ENCODE measurements at regions not wholly inside any gene's neighbourhood (a gene's known extent, or its start where the extent isn't known, plus 50 kb on each side); places are given as distances from the start of the nearest gene placed in this dataset.

- dilution Hi-C loops (cut with HindIII; ENCODE audit: low sequenced_read_pairs, unreplicated experiment) = no loop called here
- no peak overlapping the region for H3K9ac ChIP-seq (ENCODE audit: low read depth, low read length)
Measured at GRCh38 chr11:98965775-98966174, 55.0 kb upstream of the CNTN5 start.

More at GRCh38 chr11:98965775-98966174, 55.0 kb upstream of the CNTN5 start:
- no peak for ATAC-seq (ENCODE audit: low read depth)
- Histone ChIP-seq H3K4me2 (ENCODE audit: low read depth, low read length) (no peak overlapping the region), H3K4me3 (ENCODE audit: insufficient read depth, low read depth, low read length) (no peak overlapping the region), H2AK5ac (ENCODE audit: low read depth, low read length) (no peak overlapping the region), H3K27me3 (ENCODE audit: control insufficient read depth, insufficient read depth, low read length) (no peaks in the 10 kb centered on the region), H2BK120ac (ENCODE audit: low read depth, low read length) (no peak overlapping the region), H2BK15ac (ENCODE audit: low read depth, low read length) (no peak overlapping the region), H4K91ac (ENCODE audit: insufficient read depth, low read depth, low read length) (no peak overlapping the region), H2AK9ac (replicated peaks; ENCODE audit: low read depth, low read length, poor library complexity) (no peak overlapping the region), H2BK5ac (ENCODE audit: low read depth, low read length, poor library complexity, severe bottlenecking) (no peak overlapping the region), H3K79me1 (ENCODE audit: low read depth in 1 of 2, low read length in 2 of 2) (no peaks in the 10 kb centered on the region), H3K14ac (replicated peaks; ENCODE audit: low read depth, low read length) (no peak overlapping the region), H4K20me1 (ENCODE audit: insufficient read depth, low read length) (no peaks in the 10 kb centered on the region), H2AFZ (replicated peaks; ENCODE audit: low read length, poor library complexity) (no peak overlapping the region), H3K27ac (ENCODE audit: insufficient read depth, low read length) (no peak overlapping the region), H3K9me1 (ENCODE audit: insufficient read depth, low read length) (no peaks in the 10 kb centered on the region), H3K9me3 (ENCODE audit: control insufficient read depth, insufficient read depth, low read length) (0 out of 2 replicates have a peak, but pooled peaks cover 1% of the 10 kb centered on the region), H3K23ac (ENCODE audit: low read depth, low read length) (no peak overlapping the region), H3K36me3 (ENCODE audit: control insufficient read depth, insufficient read depth, low read length) (no peaks in the 10 kb centered on the region), H3K18ac (ENCODE audit: low read depth, low read length) (no peak overlapping the region), H2BK20ac (ENCODE audit: low read depth, low read length) (no peak overlapping the region), H3K4me1 (ENCODE audit: control insufficient read depth, insufficient read depth, low read length) (no peaks in the 10 kb centered on the region), H4K8ac (ENCODE audit: low read depth in 2 of 2, low read length in 2 of 2) (no peak overlapping the region), H3K4ac (ENCODE audit: low read depth, low read length) (no peak overlapping the region), H4K5ac (ENCODE audit: low read depth, low read length) (no peak overlapping the region), H3K56ac (ENCODE audit: extremely low read depth, insufficient read depth, low read length) (no peak overlapping the region)
- no TSS peak for BruUV-seq (replicated peaks)
- in situ Hi-C loops (cut with MboI; ENCODE audit: low sequenced_read_pairs) = no loop called here
- ChIA-PET CTCF (no interaction called here), POLR2A (ENCODE audit: unreplicated experiment) (no interaction called here)
- intact Hi-C loops (cut with micrococcal nuclease) = no loop called here
- TF ChIP-seq MXI1 (IDR thresholded peaks at IDR 0.05; ENCODE audit: borderline replicate concordance, low read depth, low read length) = no peak
- no peak for TF ChIP-seq BHLHE40 (IDR thresholded peaks at IDR 0.05; ENCODE audit: low read depth, low read length)
- TF ChIP-seq CHD1 (IDR thresholded peaks at IDR 0.05; ENCODE audit: low read depth, low read length) = no peak
- no peak for TF ChIP-seq FOS (IDR thresholded peaks at IDR 0.05; ENCODE audit: low read depth, low read length)
- no peak for TF ChIP-seq NFE2L2 (IDR thresholded peaks at IDR 0.05; ENCODE audit: low read depth, low read length)
- no peak for TF ChIP-seq MAFK (IDR thresholded peaks at IDR 0.05; ENCODE audit: low read depth, low read length)
- no peak for TF ChIP-seq CEBPB (IDR thresholded peaks at IDR 0.05; ENCODE audit: low read depth, low read length)
- TF ChIP-seq RCOR1 (IDR thresholded peaks at IDR 0.05; ENCODE audit: insufficient replicate concordance, low read length) = no peak
- no peak for TF ChIP-seq POLR2A (IDR thresholded peaks at IDR 0.05; ENCODE audit: low read depth, low read length)
- TF ChIP-seq MAZ (IDR thresholded peaks at IDR 0.05; ENCODE audit: borderline replicate concordance, low read depth, low read length) = no peak
- TF ChIP-seq RAD21 (IDR thresholded peaks at IDR 0.05; ENCODE audit: low read length) = no peak
- no peak for TF ChIP-seq RFX5 (IDR thresholded peaks at IDR 0.05; ENCODE audit: low read depth, low read length)
- no peak for TF ChIP-seq CTCF (conservative IDR thresholded peaks at IDR 0.05; ENCODE audit: low read depth, low read length)
- no peak for TF ChIP-seq SMC3 (IDR thresholded peaks at IDR 0.05; ENCODE audit: low read depth, low read length)
- no peak for TF ChIP-seq USF2 (IDR thresholded peaks at IDR 0.05; ENCODE audit: low read depth, low read length)
- no peak for DNase-seq

All from IMR-90 (cell line).